Neural cell (in vitro differentiated cells): ENCODE measurements at regions not wholly inside any gene's neighbourhood (a gene's known extent, or its start where the extent isn't known, plus 50 kb on each side); places are given as distances from the start of the nearest gene placed in this dataset.

Experiments used
- H2AFZ ChIP-seq: fragments of 200-600, 300-800 bp; sonication (generic), shearing (Covaris generic); 2 replicates; pipeline ENCODE4 v1.6.0; 2014; ENCODE audit warnings: low read depth, mild to moderate bottlenecking, antibody characterized with exemption, low read length, moderate library complexity
- H3F3A ChIP-seq: fragments of 200-600 bp; shearing (Covaris generic); 2 replicates; pipeline ENCODE4 v1.6.1; 2016; ENCODE audit warnings: mild to moderate bottlenecking, moderate library complexity, mixed read lengths, antibody characterized with exemption, low read length; ENCODE audit not compliant: insufficient read depth, poor library complexity, severe bottlenecking
- H3K27ac ChIP-seq: fragments of 200-600, 300-800 bp; sonication (generic), shearing (Covaris generic); 2 replicates; pipeline ENCODE4 v1.5.1; 2014; ENCODE audit warnings: mild to moderate bottlenecking, low read length, moderate library complexity
- H3K27me3 ChIP-seq: fragments of 300-800, 200-600 bp; sonication (generic), shearing (Covaris generic); 2 replicates; pipeline ENCODE4 v1.6.0; 2014; ENCODE audit warnings: mild to moderate bottlenecking, low read depth, low read length, moderate library complexity; ENCODE audit not compliant: insufficient read depth
- H3K36me3 ChIP-seq: fragments of 300-800, 200-600 bp; sonication (generic), shearing (Covaris generic); 2 replicates; pipeline ENCODE4 v1.5.1; 2014; ENCODE audit warnings: mild to moderate bottlenecking, antibody characterized with exemption, low read length, moderate library complexity; ENCODE audit not compliant: insufficient read depth
- H3K4me2 ChIP-seq: fragments of 300-800, 200-600 bp; sonication (generic), shearing (Covaris generic); 2 replicates; pipeline ENCODE4 v1.6.0; 2014; ENCODE audit warnings: mild to moderate bottlenecking, low read length
- H3K4me3 ChIP-seq: fragments of 300-800, 200-600 bp; sonication (generic), shearing (Covaris generic); 2 replicates; pipeline ENCODE4 v1.5.1; 2014; ENCODE audit warnings: mild to moderate bottlenecking, low read length, moderate library complexity
- H3K79me2 ChIP-seq: fragments of 200-600 bp; shearing (Covaris generic); replicated peaks from 2 replicates; pipeline ENCODE4 v1.6.0; 2014; ENCODE audit warnings: mild to moderate bottlenecking, low read length, moderate library complexity; ENCODE audit not compliant: insufficient read depth
- H3K9ac ChIP-seq: fragments of 300-800, 200-600 bp; sonication (generic), shearing (Covaris generic); 2 replicates; pipeline ENCODE4 v1.6.1; 2016; ENCODE audit warnings: mild to moderate bottlenecking, low read length, mixed read lengths
- H3K9me2 ChIP-seq: fragments of 200-600 bp; shearing (Covaris generic); 2 replicates; pipeline ENCODE4 v1.6.1; 2016; ENCODE audit warnings: mild to moderate bottlenecking, low read length, mixed read lengths; ENCODE audit not compliant: insufficient read depth
- H3K9me3 ChIP-seq: fragments of 200-600, 300-800 bp; sonication (generic), shearing (Covaris generic); 2 replicates; pipeline ENCODE4 v1.6.1; 2016; ENCODE audit warnings: mild to moderate bottlenecking, mixed run types, low read length, moderate library complexity, mixed read lengths
- H4K20me1 ChIP-seq: fragments of 200-600 bp; shearing (Covaris generic); 2 replicates; pipeline ENCODE4 v1.6.1; 2016; ENCODE audit warnings: mild to moderate bottlenecking, mixed run types; ENCODE audit not compliant: insufficient read depth
- EP300 ChIP-seq: fragments of 450-650 bp; conservative IDR thresholded peaks from 2 replicates; pipeline ENCODE4 v1.6.1; 2014; ENCODE audit warnings: antibody characterized with exemption, mild to moderate bottlenecking, moderate library complexity; ENCODE audit not compliant: poor library complexity, severe bottlenecking
- EZH2 ChIP-seq: fragments of 200-600, 300-800 bp; shearing (Covaris generic), sonication (generic); IDR thresholded peaks from 2 replicates; pipeline ENCODE4 v1.6.1; 2014; ENCODE audit warnings: antibody characterized with exemption, low read length, borderline replicate concordance, mild to moderate bottlenecking; ENCODE audit not compliant: insufficient read depth, poor library complexity, severe bottlenecking
- MXI1 ChIP-seq: fragments of 450-650 bp; conservative IDR thresholded peaks from 2 replicates; pipeline ENCODE4 v1.6.1; 2014; ENCODE audit warnings: antibody characterized with exemption, mild to moderate bottlenecking; ENCODE audit not compliant: poor library complexity, severe bottlenecking
- POLR2AphosphoS5 ChIP-seq: IDR thresholded peaks from 2 replicates; pipeline ENCODE4 v1.6.1; 2012
- RAD21 ChIP-seq: fragments of 450-650 bp; conservative IDR thresholded peaks from 2 replicates; pipeline ENCODE4 v1.6.1; 2014; ENCODE audit warnings: antibody characterized with exemption, mild to moderate bottlenecking, moderate library complexity
- SMC3 ChIP-seq: fragments of 450-650 bp; conservative IDR thresholded peaks from 2 replicates; pipeline ENCODE4 v1.6.1; 2014; ENCODE audit warnings: antibody characterized with exemption, mild to moderate bottlenecking, moderate library complexity; ENCODE audit not compliant: poor library complexity
- TAF1 ChIP-seq: IDR thresholded peaks from 2 replicates; pipeline ENCODE4 v1.6.1; 2012; ENCODE audit warnings: low read depth
- TF ChIP-seq, protein P1 (sequence below): fragments of 450-650 bp; IDR thresholded peaks from 2 replicates; pipeline ENCODE4 v1.5.1; 2014; ENCODE audit warnings: antibody characterized with exemption, mild to moderate bottlenecking, moderate library complexity; ENCODE audit not compliant: poor library complexity, severe bottlenecking
- TF ChIP-seq, protein P2 (sequence below): IDR thresholded peaks from 2 replicates; pipeline ENCODE4 v1.6.1; 2012; ENCODE audit warnings: borderline replicate concordance

- Histone ChIP-seq H3K36me3 (no peaks in the 10 kb centered on the region), H3K4me3 (no peak overlapping the region), H3K27me3 (no peaks in the 10 kb centered on the region), H3K27ac (no peak overlapping the region), H3K9me2 (no peaks in the 10 kb centered on the region), H3K4me2 (no peak overlapping the region), H4K20me1 (no peaks in the 10 kb centered on the region), H2AFZ (no peak overlapping the region), H3K9ac (no peak overlapping the region), H3F3A (no peaks in the 10 kb centered on the region), H3K9me3 (no peaks in the 10 kb centered on the region), H3K79me2 (no peaks in the 10 kb centered on the region)
- TF ChIP-seq EP300 (no peak), RAD21 (no peak), EZH2 (no peak), MXI1 (no peak), POLR2AphosphoS5 (no peak), TAF1 (no peak), SMC3 (no peak)
- TF ChIP-seq, protein P1, sequence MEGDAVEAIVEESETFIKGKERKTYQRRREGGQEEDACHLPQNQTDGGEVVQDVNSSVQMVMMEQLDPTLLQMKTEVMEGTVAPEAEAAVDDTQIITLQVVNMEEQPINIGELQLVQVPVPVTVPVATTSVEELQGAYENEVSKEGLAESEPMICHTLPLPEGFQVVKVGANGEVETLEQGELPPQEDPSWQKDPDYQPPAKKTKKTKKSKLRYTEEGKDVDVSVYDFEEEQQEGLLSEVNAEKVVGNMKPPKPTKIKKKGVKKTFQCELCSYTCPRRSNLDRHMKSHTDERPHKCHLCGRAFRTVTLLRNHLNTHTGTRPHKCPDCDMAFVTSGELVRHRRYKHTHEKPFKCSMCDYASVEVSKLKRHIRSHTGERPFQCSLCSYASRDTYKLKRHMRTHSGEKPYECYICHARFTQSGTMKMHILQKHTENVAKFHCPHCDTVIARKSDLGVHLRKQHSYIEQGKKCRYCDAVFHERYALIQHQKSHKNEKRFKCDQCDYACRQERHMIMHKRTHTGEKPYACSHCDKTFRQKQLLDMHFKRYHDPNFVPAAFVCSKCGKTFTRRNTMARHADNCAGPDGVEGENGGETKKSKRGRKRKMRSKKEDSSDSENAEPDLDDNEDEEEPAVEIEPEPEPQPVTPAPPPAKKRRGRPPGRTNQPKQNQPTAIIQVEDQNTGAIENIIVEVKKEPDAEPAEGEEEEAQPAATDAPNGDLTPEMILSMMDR = no peak
- TF ChIP-seq, protein P2, sequence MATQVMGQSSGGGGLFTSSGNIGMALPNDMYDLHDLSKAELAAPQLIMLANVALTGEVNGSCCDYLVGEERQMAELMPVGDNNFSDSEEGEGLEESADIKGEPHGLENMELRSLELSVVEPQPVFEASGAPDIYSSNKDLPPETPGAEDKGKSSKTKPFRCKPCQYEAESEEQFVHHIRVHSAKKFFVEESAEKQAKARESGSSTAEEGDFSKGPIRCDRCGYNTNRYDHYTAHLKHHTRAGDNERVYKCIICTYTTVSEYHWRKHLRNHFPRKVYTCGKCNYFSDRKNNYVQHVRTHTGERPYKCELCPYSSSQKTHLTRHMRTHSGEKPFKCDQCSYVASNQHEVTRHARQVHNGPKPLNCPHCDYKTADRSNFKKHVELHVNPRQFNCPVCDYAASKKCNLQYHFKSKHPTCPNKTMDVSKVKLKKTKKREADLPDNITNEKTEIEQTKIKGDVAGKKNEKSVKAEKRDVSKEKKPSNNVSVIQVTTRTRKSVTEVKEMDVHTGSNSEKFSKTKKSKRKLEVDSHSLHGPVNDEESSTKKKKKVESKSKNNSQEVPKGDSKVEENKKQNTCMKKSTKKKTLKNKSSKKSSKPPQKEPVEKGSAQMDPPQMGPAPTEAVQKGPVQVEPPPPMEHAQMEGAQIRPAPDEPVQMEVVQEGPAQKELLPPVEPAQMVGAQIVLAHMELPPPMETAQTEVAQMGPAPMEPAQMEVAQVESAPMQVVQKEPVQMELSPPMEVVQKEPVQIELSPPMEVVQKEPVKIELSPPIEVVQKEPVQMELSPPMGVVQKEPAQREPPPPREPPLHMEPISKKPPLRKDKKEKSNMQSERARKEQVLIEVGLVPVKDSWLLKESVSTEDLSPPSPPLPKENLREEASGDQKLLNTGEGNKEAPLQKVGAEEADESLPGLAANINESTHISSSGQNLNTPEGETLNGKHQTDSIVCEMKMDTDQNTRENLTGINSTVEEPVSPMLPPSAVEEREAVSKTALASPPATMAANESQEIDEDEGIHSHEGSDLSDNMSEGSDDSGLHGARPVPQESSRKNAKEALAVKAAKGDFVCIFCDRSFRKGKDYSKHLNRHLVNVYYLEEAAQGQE = no peak
Measured at GRCh38 chr9:109600142-109600541, 102.0 kb upstream of the PTPN3 start.

DNA sequence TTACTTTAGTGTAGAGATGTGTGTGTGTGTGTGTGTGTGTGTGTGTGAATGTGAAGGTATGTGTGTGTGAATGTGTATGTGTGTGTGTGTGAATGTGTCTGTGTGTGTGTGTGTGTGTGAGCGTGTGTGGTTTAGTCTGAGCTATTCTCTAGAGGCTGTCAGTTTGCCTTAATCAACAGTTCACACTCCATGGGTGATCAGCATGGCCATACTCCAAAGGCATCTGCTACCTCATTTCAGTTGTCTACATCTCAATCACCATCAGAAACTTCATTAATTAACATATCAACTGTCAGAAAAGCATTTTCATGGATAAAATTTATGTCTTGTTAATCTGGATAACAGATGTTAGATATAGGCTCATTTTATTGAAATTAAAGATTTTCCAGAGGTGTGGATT, 103.1 kb upstream of the PTPN3 start:
- H2AFZ ChIP-seq = no peak overlapping the region
- no peak overlapping the region for H3K9ac ChIP-seq
- H3K9me2 ChIP-seq = no peaks in the 10 kb centered on the region
- H3K4me3 ChIP-seq = no peak overlapping the region
- no peaks in the 10 kb centered on the region for H4K20me1 ChIP-seq
- H3K9me3 ChIP-seq = no peaks in the 10 kb centered on the region
- H3K79me2 ChIP-seq = no peaks in the 10 kb centered on the region
- no peak overlapping the region for H3K4me2 ChIP-seq
- H3K27ac ChIP-seq = no peak overlapping the region
- H3K27me3 ChIP-seq = no peaks in the 10 kb centered on the region
- H3K36me3 ChIP-seq = no peaks in the 10 kb centered on the region
- H3F3A ChIP-seq = no peaks in the 10 kb centered on the region
- TF ChIP-seq SMC3 (no peak), RAD21 (no peak), POLR2AphosphoS5 (no peak), TAF1 (no peak), EZH2 (no peak), EP300 (no peak), MXI1 (no peak)
- TF ChIP-seq, protein P2 = no peak
- TF ChIP-seq, protein P1 = no peak
